ENCODE measurements at regions not wholly inside any gene's neighbourhood (a gene's known extent, or its start where the extent isn't known, plus 50 kb on each side); places are given as distances from the start of the nearest gene placed in this dataset.

GRCh38 chr17:51373489-51374152, 113.3 kb downstream of the UTP18 start:
- no peak for TF ChIP-seq KHSRP (IDR thresholded peaks at IDR 0.05)
- no peak for TF ChIP-seq KDM4B (IDR thresholded peaks at IDR 0.05; ENCODE audit: borderline replicate concordance in 2 of 2, low read depth in 1 of 2)
- TF ChIP-seq NCOR1 (IDR thresholded peaks at IDR 0.05): no peak

GRCh38 chr17:51374209-51374608, 113.9 kb downstream of the UTP18 start:
- POLR2A ChIA-PET: no interaction called here
- no peak for ATAC-seq
- in situ Hi-C loops (cut with MboI) (no loop called here), intact Hi-C loops (cut with micrococcal nuclease) (loop anchor here (5.0 to 10.0 kb wide), 2 partner anchors 58 to 731 kb away; no protein-coding TSS in a partner anchor)
- Histone ChIP-seq H3K4me2 (ENCODE audit: insufficient read depth, low read length) (no peak overlapping the region), H3K9ac (ENCODE audit: insufficient read depth in 1 of 2, low read depth in 2 of 2, low read length in 2 of 2) (no peak overlapping the region), H3K36me3 (ENCODE audit: control insufficient read depth, insufficient read depth, low read length) (no peaks in the 10 kb centered on the region), H3K4me3 (no peak overlapping the region), H2AFZ (ENCODE audit: low read depth, low read length) (no peak overlapping the region), H3K27me3 (ENCODE audit: control insufficient read depth in 2 of 2, insufficient read depth in 2 of 2, low read length in 2 of 2) (peaks cover 0 to 7% of the 10 kb centered on the region in 2 experiments; a peak in 1 of 5 replicates), H3K9me3 (replicated peaks; ENCODE audit: control insufficient read depth, insufficient read depth, low read depth, low read length) (peaks cover 6% of the 10 kb centered on the region; the same call in 1 of the 2 replicates), H3K4me1 (replicated peaks in 1 of 2; ENCODE audit: control insufficient read depth in 2 of 2, insufficient read depth in 2 of 2, low read length in 2 of 2) (no peaks in the 10 kb centered on the region; a peak in 1 of 5 replicates), H3K79me2 (ENCODE audit: control insufficient read depth, insufficient read depth, low read length) (no peaks in the 10 kb centered on the region), H4K20me1 (replicated peaks; ENCODE audit: control insufficient read depth, insufficient read depth, low read length) (no peaks in the 10 kb centered on the region), H3K9me1 (ENCODE audit: control insufficient read depth, insufficient read depth, low read length) (peaks cover 4% of the 10 kb centered on the region), H3K27ac (ENCODE audit: extremely low read depth, low read depth, low read length) (no peak overlapping the region)
- CTCF ChIA-PET (ENCODE audit: low intra/inter-chr PET ratio): no interaction called here
- FAIRE-seq: no peak
- no peak for DNase-seq (ENCODE audit: extremely low read depth in 1 of 4, low spot score in 3 of 4)
- BruUV-seq (replicated peaks): no TSS peak
- WGBS (ENCODE audit: insufficient coverage, low coverage, missing lambda C conversion rate): 0% methylated on average over 4 of the region's 4 CpGs
- no peak for TF ChIP-seq ZNF655 (CRISPR knock-in tag; IDR thresholded peaks at IDR 0.05)
- TF ChIP-seq POLR2G (IDR thresholded peaks at IDR 0.05; ENCODE audit: low read depth, low read length): no peak
- TF ChIP-seq ZBTB8A (IDR thresholded peaks at IDR 0.05; ENCODE audit: partially characterized antibody): no peak
- TF ChIP-seq SOX6 (IDR thresholded peaks at IDR 0.05): no peak
- no peak for TF ChIP-seq HNRNPL (IDR thresholded peaks at IDR 0.05; ENCODE audit: low read depth, low read length)
- TF ChIP-seq DDX20 (tag; IDR thresholded peaks at IDR 0.05; ENCODE audit: low read depth): no peak
- no peak for TF ChIP-seq SREBF2 (CRISPR knock-in tag; IDR thresholded peaks at IDR 0.05)
- TF ChIP-seq ZNF584 (CRISPR knock-in tag; IDR thresholded peaks at IDR 0.05; ENCODE audit: low read depth): no peak
- TF ChIP-seq WHSC1 (IDR thresholded peaks at IDR 0.05; ENCODE audit: low read length): no peak

More at GRCh38 chr17:51373489-51374152, 113.3 kb downstream of the UTP18 start:
- 9% methylated on average over 4 of the region's 4 CpGs for WGBS (ENCODE audit: insufficient coverage, low coverage, missing lambda C conversion rate)
- no peaks in the 10 kb centered on the region for H3K79me2 ChIP-seq (ENCODE audit: control insufficient read depth, insufficient read depth, low read length)
- ChIA-PET POLR2A (no interaction called here), CTCF (ENCODE audit: low intra/inter-chr PET ratio) (no interaction called here)
- peaks cover 6% of the 10 kb centered on the region; the same call in 1 of the 2 replicates for H3K9me3 ChIP-seq (replicated peaks; ENCODE audit: control insufficient read depth, insufficient read depth, low read depth, low read length)
- H3K4me1 ChIP-seq (replicated peaks in 1 of 2; ENCODE audit: control insufficient read depth in 2 of 2, insufficient read depth in 2 of 2, low read length in 2 of 2): no peaks in the 10 kb centered on the region; a peak in 1 of 5 replicates
- H4K20me1 ChIP-seq (replicated peaks; ENCODE audit: control insufficient read depth, insufficient read depth, low read length): no peaks in the 10 kb centered on the region
- DNase-seq (ENCODE audit: extremely low read depth in 1 of 4, low spot score in 3 of 4) (no peak), FAIRE-seq (no peak), ATAC-seq (no peak)
- H3K4me2 ChIP-seq (ENCODE audit: insufficient read depth, low read length): no peak overlapping the region
- no TSS peak for BruUV-seq (replicated peaks)
- no peak overlapping the region for H3K27ac ChIP-seq (ENCODE audit: extremely low read depth, low read depth, low read length)
- peaks cover 0 to 7% of the 10 kb centered on the region in 2 experiments; a peak in 1 of 5 replicates for H3K27me3 ChIP-seq (ENCODE audit: control insufficient read depth in 2 of 2, insufficient read depth in 2 of 2, low read length in 2 of 2)
- in situ Hi-C loops (cut with MboI): no loop called here
- intact Hi-C loops (cut with micrococcal nuclease): loop anchor here (5.0 to 10.0 kb wide), 2 partner anchors 59 to 731 kb away; no protein-coding TSS in a partner anchor
- no peak overlapping the region for H3K4me3 ChIP-seq
- no peak overlapping the region for H3K9ac ChIP-seq (ENCODE audit: insufficient read depth in 1 of 2, low read depth in 2 of 2, low read length in 2 of 2)
- no peak overlapping the region for H2AFZ ChIP-seq (ENCODE audit: low read depth, low read length)
- no peaks in the 10 kb centered on the region for H3K36me3 ChIP-seq (ENCODE audit: control insufficient read depth, insufficient read depth, low read length)
- peaks cover 4% of the 10 kb centered on the region for H3K9me1 ChIP-seq (ENCODE audit: control insufficient read depth, insufficient read depth, low read length)
